ENCODE measurements at regions not wholly inside any gene's neighbourhood (a gene's known extent, or its start where the extent isn't known, plus 50 kb on each side); places are given as distances from the start of the nearest gene placed in this dataset.

- Histone ChIP-seq H3K4me1 (ENCODE audit: control insufficient read depth in 2 of 2, insufficient read depth in 1 of 2, low read depth in 1 of 2, low read length in 2 of 2) (no peaks in the 10 kb centered on the region), H3K9ac (ENCODE audit: low read depth, low read length, poor library complexity) (no peak overlapping the region), H2BK120ac (ENCODE audit: low read depth, low read length) (no peak overlapping the region), H2BK15ac (ENCODE audit: low read length) (no peak overlapping the region), H2AFZ (ENCODE audit: low read length) (no peak overlapping the region), H3K4me2 (ENCODE audit: insufficient read depth, low read length, poor library complexity, severe bottlenecking) (no peak overlapping the region), H2BK5ac (ENCODE audit: low read length) (no peak overlapping the region), H3K18ac (ENCODE audit: low read length) (no peak overlapping the region), H4K8ac (ENCODE audit: low read depth, low read length) (no peak overlapping the region), H3K79me1 (ENCODE audit: low read depth, low read length) (no peaks in the 10 kb centered on the region), H3K4me3 (ENCODE audit: low read length in 2 of 2) (no peak overlapping the region), H3K4ac (ENCODE audit: low read length) (no peak overlapping the region), H3K9me3 (replicated peaks in 1 of 2; ENCODE audit: control insufficient read depth in 2 of 2, insufficient read depth in 1 of 2, low read depth in 1 of 2, low read length in 2 of 2) (no peaks in the 10 kb centered on the region), H3K14ac (ENCODE audit: low read length) (no peak overlapping the region), H3K27me3 (ENCODE audit: control insufficient read depth in 3 of 3, insufficient read depth in 3 of 3, low read depth in 1 of 3, low read length in 3 of 3) (no peaks in the 10 kb centered on the region), H4K91ac (ENCODE audit: low read depth, low read length, poor library complexity) (no peak overlapping the region), H2BK12ac (ENCODE audit: low read length) (no peak overlapping the region), H2AK5ac (ENCODE audit: low read depth, low read length) (no peak overlapping the region), H3K23ac (ENCODE audit: low read depth, low read length, poor library complexity) (no peak overlapping the region), H3K27ac (replicated peaks; ENCODE audit: low read length) (no peak overlapping the region), H3K36me3 (replicated peaks in 1 of 2; ENCODE audit: control insufficient read depth in 2 of 2, insufficient read depth in 2 of 2, low read length in 2 of 2) (no peaks in the 10 kb centered on the region)
- no CpG with 5 or more reads among the region's 4 CpGs for WGBS, 2 donors (ENCODE audit: extremely low coverage in 2 of 2, insufficient read length in 2 of 2, insufficient replicate concordance in 1 of 2)
- DNase-seq (ENCODE audit: low spot score): no peak
Measured at GRCh38 chr1:87834151-87834550, 505.5 kb downstream of the LMO4 start.

- no peak overlapping the region for H3K14ac ChIP-seq (ENCODE audit: low read length)
- H2BK12ac ChIP-seq (ENCODE audit: low read length): no peak overlapping the region
- H2BK120ac ChIP-seq (ENCODE audit: low read depth, low read length): no peak overlapping the region
- no peak overlapping the region for H4K91ac ChIP-seq (ENCODE audit: low read depth, low read length, poor library complexity)
- no peaks in the 10 kb centered on the region for H3K9me3 ChIP-seq (replicated peaks in 1 of 2; ENCODE audit: control insufficient read depth in 2 of 2, insufficient read depth in 1 of 2, low read depth in 1 of 2, low read length in 2 of 2)
- no CpG with 5 or more reads among the region's 8 CpGs for WGBS, 2 donors (ENCODE audit: extremely low coverage in 2 of 2, insufficient read length in 2 of 2, insufficient replicate concordance in 1 of 2)
- no peak overlapping the region for H2BK5ac ChIP-seq (ENCODE audit: low read length)
- no peak overlapping the region for H3K4ac ChIP-seq (ENCODE audit: low read length)
- no peaks in the 10 kb centered on the region for H3K27me3 ChIP-seq (ENCODE audit: control insufficient read depth in 3 of 3, insufficient read depth in 3 of 3, low read depth in 1 of 3, low read length in 3 of 3)
- no peaks in the 10 kb centered on the region for H3K79me1 ChIP-seq (ENCODE audit: low read depth, low read length)
- no peaks in the 10 kb centered on the region for H3K4me1 ChIP-seq (ENCODE audit: control insufficient read depth in 2 of 2, insufficient read depth in 1 of 2, low read depth in 1 of 2, low read length in 2 of 2)
- no peak for DNase-seq (ENCODE audit: low spot score)
- no peaks in the 10 kb centered on the region for H3K36me3 ChIP-seq (replicated peaks in 1 of 2; ENCODE audit: control insufficient read depth in 2 of 2, insufficient read depth in 2 of 2, low read length in 2 of 2)
- H3K9ac ChIP-seq (ENCODE audit: low read depth, low read length, poor library complexity): no peak overlapping the region
- H3K27ac ChIP-seq (replicated peaks; ENCODE audit: low read length): no peak overlapping the region
- no peak overlapping the region for H2AK5ac ChIP-seq (ENCODE audit: low read depth, low read length)
- H3K4me3 ChIP-seq (ENCODE audit: low read length in 2 of 2): no peak overlapping the region
- no peak overlapping the region for H2AFZ ChIP-seq (ENCODE audit: low read length)
- H3K23ac ChIP-seq (ENCODE audit: low read depth, low read length, poor library complexity): no peak overlapping the region
- no peak overlapping the region for H3K18ac ChIP-seq (ENCODE audit: low read length)
- H3K4me2 ChIP-seq (ENCODE audit: insufficient read depth, low read length, poor library complexity, severe bottlenecking): no peak overlapping the region
- no peak overlapping the region for H2BK15ac ChIP-seq (ENCODE audit: low read length)
- no peak overlapping the region for H4K8ac ChIP-seq (ENCODE audit: low read depth, low read length)
Measured at GRCh38 chr1:87834941-87835340, 506.3 kb downstream of the LMO4 start.

GRCh38 chr1:87840767-87841166, 512.1 kb downstream of the LMO4 start:
- WGBS, 2 donors (ENCODE audit: extremely low coverage in 2 of 2, insufficient read length in 2 of 2, insufficient replicate concordance in 1 of 2): no CpG with 5 or more reads among the region's 3 CpGs
- no peak for DNase-seq (ENCODE audit: low spot score)
- H3K9me3 ChIP-seq (replicated peaks in 1 of 2; ENCODE audit: control insufficient read depth in 2 of 2, insufficient read depth in 1 of 2, low read depth in 1 of 2, low read length in 2 of 2): no peaks in the 10 kb centered on the region

GRCh38 chr1:87841332-87841731, 512.7 kb downstream of the LMO4 start:
- H2BK5ac ChIP-seq (ENCODE audit: low read length): no peak overlapping the region
- H2BK120ac ChIP-seq (ENCODE audit: low read depth, low read length): no peak overlapping the region
- H3K4ac ChIP-seq (ENCODE audit: low read length): no peak overlapping the region
- H2BK15ac ChIP-seq (ENCODE audit: low read length): no peak overlapping the region
- no peak overlapping the region for H4K8ac ChIP-seq (ENCODE audit: low read depth, low read length)
- no peak overlapping the region for H3K9ac ChIP-seq (ENCODE audit: low read depth, low read length, poor library complexity)
- DNase-seq (ENCODE audit: low spot score): no peak
- H3K27ac ChIP-seq (replicated peaks; ENCODE audit: low read length): no peak overlapping the region
- no peaks in the 10 kb centered on the region for H3K79me1 ChIP-seq (ENCODE audit: low read depth, low read length)
- no peak overlapping the region for H3K4me3 ChIP-seq (ENCODE audit: low read length in 2 of 2)
- no peak overlapping the region for H2BK12ac ChIP-seq (ENCODE audit: low read length)
- no peak overlapping the region for H4K91ac ChIP-seq (ENCODE audit: low read depth, low read length, poor library complexity)
- no peak overlapping the region for H2AK5ac ChIP-seq (ENCODE audit: low read depth, low read length)
- H3K23ac ChIP-seq (ENCODE audit: low read depth, low read length, poor library complexity): no peak overlapping the region
- no peaks in the 10 kb centered on the region for H3K4me1 ChIP-seq (ENCODE audit: control insufficient read depth in 2 of 2, insufficient read depth in 1 of 2, low read depth in 1 of 2, low read length in 2 of 2)
- no peak overlapping the region for H3K14ac ChIP-seq (ENCODE audit: low read length)
- H2AFZ ChIP-seq (ENCODE audit: low read length): no peak overlapping the region
- no peaks in the 10 kb centered on the region for H3K36me3 ChIP-seq (replicated peaks in 1 of 2; ENCODE audit: control insufficient read depth in 2 of 2, insufficient read depth in 2 of 2, low read length in 2 of 2)
- H3K9me3 ChIP-seq (replicated peaks in 1 of 2; ENCODE audit: control insufficient read depth in 2 of 2, insufficient read depth in 1 of 2, low read depth in 1 of 2, low read length in 2 of 2): no peaks in the 10 kb centered on the region
- no peaks in the 10 kb centered on the region for H3K27me3 ChIP-seq (ENCODE audit: control insufficient read depth in 3 of 3, insufficient read depth in 3 of 3, low read depth in 1 of 3, low read length in 3 of 3)
- no peak overlapping the region for H3K18ac ChIP-seq (ENCODE audit: low read length)
- WGBS, 2 donors (ENCODE audit: extremely low coverage in 2 of 2, insufficient read length in 2 of 2, insufficient replicate concordance in 1 of 2): no CpG with 5 or more reads among the region's 1 CpG
- H3K4me2 ChIP-seq (ENCODE audit: insufficient read depth, low read length, poor library complexity, severe bottlenecking): no peak overlapping the region

More at GRCh38 chr1:87840767-87841166, 512.1 kb downstream of the LMO4 start:
- Histone ChIP-seq H3K4me3 (ENCODE audit: low read length in 2 of 2) (no peak overlapping the region), H4K8ac (ENCODE audit: low read depth, low read length) (no peak overlapping the region), H3K18ac (ENCODE audit: low read length) (no peak overlapping the region), H2AK5ac (ENCODE audit: low read depth, low read length) (no peak overlapping the region), H4K91ac (ENCODE audit: low read depth, low read length, poor library complexity) (no peak overlapping the region), H3K4me2 (ENCODE audit: insufficient read depth, low read length, poor library complexity, severe bottlenecking) (no peak overlapping the region), H3K27ac (replicated peaks; ENCODE audit: low read length) (no peak overlapping the region), H3K23ac (ENCODE audit: low read depth, low read length, poor library complexity) (no peak overlapping the region), H2BK5ac (ENCODE audit: low read length) (no peak overlapping the region), H3K4me1 (ENCODE audit: control insufficient read depth in 2 of 2, insufficient read depth in 1 of 2, low read depth in 1 of 2, low read length in 2 of 2) (no peaks in the 10 kb centered on the region), H3K4ac (ENCODE audit: low read length) (no peak overlapping the region), H2BK15ac (ENCODE audit: low read length) (no peak overlapping the region), H2AFZ (ENCODE audit: low read length) (no peak overlapping the region), H3K9ac (ENCODE audit: low read depth, low read length, poor library complexity) (no peak overlapping the region), H2BK12ac (ENCODE audit: low read length) (no peak overlapping the region), H3K27me3 (ENCODE audit: control insufficient read depth in 3 of 3, insufficient read depth in 3 of 3, low read depth in 1 of 3, low read length in 3 of 3) (no peaks in the 10 kb centered on the region), H2BK120ac (ENCODE audit: low read depth, low read length) (no peak overlapping the region), H3K36me3 (replicated peaks in 1 of 2; ENCODE audit: control insufficient read depth in 2 of 2, insufficient read depth in 2 of 2, low read length in 2 of 2) (no peaks in the 10 kb centered on the region), H3K14ac (ENCODE audit: low read length) (no peak overlapping the region), H3K79me1 (ENCODE audit: low read depth, low read length) (no peaks in the 10 kb centered on the region)
